CD1c-positive myeloid dendritic cell (primary cell): ENCODE measurements at regions not wholly inside any gene's neighbourhood (a gene's known extent, or its start where the extent isn't known, plus 50 kb on each side); places are given as distances from the start of the nearest gene placed in this dataset.
"Not testable (repeated sequence)": the region's sequence is repeated elsewhere in the genome, so short reads cannot be mapped to it uniquely, and the experiment has no call there.

Source experiments
- DNase-seq: peaks from one replicate; pipeline ENCODE4 v3.0.0-alpha.2; 2016; ENCODE audit errors: extremely low spot score

DNA sequence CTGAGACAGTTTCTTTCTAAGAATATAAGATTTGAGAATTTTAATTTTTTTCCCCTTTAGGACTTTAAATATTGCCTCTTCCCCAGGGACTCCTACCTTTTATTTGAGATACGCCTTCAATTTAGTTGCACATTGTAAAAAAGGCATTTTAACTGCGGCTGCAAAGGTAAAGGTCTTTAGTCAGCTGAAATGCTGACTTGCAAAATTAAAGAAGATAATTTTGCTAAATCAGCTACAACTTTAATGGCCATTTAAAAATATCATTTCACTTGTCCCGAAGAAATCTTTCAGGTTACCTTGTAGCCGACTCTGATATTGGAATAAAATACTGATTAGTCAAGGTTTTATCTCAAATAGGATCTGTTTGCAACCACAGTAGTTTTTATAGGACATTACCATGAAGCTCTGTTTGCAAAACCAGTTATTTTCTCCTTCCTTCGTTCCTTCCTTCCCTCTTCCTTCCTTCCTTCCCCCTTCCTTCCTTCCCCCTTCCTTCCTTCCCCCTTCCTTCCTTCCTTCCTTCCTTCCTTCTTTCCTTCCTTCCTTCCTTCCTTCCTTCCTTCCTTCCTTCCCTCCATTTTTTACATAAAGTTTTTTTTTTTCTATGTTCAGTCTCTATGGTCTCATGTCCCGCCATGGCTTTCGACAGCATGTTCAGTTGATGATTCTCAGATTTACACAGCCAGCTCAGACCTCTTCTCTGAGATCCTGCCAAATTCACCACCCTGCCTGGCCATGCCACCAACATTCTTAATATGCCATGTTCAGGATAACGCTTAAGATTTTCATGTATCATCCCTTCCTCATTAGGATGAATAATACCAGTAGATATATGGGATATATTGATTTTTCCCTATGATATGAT is 405.4 kb upstream of the PRKX start:
- DNase-seq = no peak

DNA sequence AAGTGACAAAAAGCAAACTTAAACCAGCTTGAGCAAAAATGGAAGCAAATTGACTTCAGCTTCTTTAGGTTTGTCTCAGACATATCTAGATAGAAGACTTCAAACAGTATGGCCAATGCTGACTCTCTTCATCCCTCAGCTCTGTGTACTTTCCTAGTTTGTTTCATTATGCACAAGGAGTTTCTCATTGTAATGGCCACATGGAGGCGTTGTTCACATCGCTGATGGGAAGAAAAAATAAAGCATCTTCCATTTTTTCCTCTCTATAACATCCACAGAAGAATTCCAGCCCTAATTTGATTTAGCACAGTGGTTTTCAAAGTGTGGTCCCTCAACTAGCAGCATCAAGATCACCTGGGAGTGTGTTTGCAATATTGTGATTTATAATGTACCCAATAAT is 397.5 kb upstream of the PRKX start:
- no peak for DNase-seq

DNA sequence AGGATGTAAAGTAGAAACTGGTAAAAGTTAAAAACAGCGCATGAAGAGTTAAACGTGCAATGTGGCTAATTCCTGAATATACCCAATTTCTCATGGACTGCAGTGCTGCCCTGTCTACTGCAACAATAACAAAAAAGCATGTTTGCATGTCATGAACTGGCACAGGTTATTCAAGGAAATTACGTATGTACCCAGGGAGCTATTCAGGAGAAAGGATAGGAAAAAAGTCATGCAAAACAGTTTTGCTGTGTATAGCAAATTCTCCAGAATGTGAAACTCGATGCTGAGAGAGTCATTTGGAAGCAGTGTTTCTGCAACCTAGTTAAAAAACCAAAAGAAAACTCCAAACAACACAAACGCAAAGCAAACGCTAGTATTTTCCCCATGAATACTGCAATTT is 381.5 kb upstream of the PRKX start:
- no peak for DNase-seq

DNA sequence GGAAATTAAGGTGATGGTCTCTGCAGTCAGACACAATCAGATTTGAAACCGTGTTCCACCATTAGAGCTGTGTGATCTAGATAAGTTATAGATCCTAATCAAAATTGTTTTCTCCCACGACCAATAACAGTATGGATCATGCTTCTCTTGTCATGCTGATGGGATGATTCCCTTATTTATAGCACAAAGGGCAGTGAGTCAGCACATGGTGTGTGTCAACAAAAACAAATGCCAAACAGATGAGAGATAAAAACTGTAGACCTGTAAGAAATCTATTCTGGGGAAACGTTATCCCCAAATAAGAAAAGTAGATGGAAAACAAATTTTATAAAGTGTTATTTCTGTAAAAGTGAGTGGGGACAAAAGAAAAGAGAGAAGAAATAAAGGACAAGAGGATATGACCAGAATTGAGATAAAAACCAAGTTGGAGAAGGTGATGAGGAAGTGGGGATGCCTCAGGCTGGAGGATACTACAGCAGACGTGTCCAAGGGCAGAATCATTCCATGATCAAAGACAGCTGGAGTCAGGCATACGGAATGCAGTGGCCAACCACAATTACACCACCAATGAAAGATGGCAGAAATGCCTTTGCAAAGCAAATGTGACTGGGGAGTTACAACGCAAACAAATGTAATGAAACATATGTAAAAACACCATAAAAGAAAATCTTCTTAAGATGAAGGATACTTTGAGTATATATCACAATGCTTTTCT is 377.8 kb upstream of the PRKX start:
- no peak for DNase-seq

DNA sequence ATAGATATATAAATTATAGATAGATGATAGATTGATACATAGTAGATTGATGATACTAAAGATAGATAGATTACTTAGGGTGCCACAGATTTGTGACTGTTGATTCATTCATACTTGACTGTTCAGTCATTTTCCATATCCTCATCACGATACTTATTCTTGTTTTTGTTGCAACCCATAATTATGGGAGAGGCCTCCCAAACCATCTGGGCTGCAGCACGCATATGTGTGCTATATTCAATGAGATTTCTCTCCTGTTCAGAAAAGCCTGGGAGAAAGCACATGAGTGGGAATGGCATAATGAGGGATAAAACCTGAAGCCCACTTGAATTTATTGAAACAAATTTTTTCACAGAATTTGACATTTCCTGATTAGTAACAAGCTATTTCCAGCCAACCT is 346.4 kb upstream of the PRKX start:
- no peak for DNase-seq

DNA sequence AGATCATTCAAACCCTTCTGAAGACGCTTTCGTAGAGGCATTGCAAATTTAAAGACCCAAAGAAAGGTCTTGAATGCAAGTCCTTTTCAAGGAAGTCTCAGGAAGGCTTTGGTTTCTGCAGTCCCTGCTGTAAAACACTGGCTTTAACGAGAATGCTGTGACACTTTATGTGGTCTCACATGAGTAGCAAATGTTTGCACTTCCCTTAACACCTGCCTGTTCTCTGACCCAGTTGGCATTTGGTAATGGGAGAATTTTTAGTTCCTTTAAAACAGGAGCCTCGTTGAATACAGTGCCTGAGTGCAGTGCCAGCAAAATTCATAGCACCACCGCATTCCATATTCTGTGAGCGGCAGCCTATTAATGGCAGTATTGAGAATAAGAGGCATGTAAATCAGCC is 330.5 kb upstream of the PRKX start:
- no peak for DNase-seq

DNA sequence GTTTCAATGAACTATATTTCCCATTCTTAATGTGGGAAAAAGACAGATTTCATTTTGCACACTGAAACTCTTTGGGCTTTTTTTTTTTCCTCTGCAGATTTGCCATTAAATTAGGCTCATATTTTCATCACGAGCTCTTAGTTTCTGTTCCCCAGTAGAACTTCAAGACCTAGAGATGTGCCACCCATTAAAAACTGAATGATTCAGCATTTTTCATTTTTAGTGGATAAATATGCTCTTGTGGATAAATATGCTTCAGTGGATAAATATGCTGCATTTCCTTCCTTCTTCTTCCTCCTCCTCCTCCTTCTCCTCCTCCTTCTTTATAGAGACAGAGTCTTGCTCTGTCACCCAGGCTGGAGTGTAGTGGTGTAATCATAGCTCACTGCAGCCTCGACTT is 322.4 kb upstream of the PRKX start:
- DNase-seq = no peak

DNA sequence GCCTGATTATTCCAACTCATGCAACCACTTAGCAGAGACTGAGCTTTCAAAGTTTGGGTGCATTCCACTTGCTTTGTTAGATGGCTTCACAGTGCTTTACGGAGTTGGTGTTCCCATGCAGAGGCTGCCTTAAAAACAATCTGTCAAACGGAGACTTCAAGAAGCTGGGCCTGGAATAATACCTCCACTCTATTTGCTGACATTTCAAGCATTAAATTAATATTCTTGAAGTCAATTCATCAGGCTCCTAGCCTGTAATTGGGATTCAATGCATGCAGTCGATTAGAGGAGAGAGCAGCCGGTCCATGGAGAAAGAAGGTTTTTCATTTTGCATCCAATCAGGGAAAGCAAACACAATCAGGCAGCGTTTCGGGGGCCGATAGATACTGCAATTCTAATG is 314.7 kb upstream of the PRKX start:
- DNase-seq = no peak

DNA sequence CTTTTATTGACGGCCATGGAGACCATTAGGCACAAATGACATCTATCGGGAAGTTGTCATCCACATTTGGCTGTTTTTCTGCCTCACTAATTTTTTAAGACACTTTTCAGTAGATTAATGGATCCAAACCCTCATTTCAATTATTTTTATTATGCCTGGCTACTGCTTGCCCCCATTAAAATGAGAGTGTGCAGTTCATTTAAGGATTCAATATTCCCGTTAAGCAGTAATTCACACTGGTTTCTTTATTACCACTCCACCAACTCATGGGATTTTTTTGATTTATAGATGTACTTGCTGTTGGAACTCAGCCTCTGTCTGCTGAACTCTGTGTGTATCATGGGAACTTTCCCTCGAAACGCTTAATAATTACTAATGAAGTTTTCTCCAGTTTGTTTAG is 291.8 kb upstream of the PRKX start:
- no peak for DNase-seq

DNA sequence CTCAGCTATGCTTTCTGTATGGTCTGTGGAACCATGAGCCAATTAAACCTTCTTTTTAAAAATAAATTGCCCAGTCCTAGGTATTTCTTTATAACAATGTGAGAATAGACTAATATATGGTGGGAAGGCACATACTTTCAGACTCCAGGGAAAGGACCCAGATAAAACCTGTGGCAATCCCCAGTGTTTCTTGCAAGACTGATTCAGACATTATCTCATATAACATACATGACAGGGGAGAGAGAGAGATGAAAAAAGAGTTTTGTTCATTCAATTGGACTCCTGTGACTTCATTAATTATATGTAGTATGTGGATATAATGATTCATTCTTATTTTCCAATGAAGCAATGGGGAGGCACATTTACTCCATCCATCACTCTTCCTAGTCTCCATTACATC is 291.4 kb upstream of the PRKX start:
- DNase-seq = no peak

DNA sequence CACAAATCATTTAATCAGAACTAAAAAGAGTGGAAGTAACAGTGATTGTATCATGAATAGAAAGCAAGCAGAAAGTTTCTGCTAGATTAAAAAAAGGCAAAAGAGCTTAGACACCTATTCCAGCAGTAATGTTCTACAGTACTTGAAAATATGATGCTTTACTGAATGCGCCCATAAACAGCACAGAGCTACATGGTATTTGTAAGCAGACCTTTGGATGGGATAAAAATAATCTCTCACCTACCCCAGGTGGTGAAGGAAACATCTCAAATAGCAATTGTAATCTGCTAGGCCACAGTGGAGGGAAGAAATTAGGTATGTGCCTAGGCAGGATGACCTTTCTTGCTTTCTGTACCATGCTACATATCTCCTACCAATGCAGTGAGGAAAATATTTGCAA is 280.9 kb upstream of the PRKX start:
- DNase-seq = no peak

DNA sequence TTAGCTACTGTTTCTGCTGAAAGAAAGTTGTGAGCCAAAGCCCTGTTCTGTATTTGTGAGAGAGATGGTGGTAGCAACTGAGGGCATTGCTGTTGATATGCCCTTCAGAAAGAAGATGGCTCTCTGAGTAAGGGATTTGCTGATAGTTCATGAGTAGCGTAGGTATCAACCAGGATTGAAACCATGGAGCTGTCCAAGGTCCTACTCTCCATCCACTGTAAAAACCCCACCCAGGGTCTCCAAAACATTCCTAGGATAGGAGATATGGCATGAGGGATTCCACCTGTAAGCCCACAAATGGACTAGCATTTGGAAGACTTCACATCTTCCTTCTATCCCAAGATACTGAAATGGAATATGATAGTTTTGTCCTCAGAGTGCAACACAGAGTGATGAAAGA is 277.1 kb upstream of the PRKX start:
- DNase-seq = no peak

DNA sequence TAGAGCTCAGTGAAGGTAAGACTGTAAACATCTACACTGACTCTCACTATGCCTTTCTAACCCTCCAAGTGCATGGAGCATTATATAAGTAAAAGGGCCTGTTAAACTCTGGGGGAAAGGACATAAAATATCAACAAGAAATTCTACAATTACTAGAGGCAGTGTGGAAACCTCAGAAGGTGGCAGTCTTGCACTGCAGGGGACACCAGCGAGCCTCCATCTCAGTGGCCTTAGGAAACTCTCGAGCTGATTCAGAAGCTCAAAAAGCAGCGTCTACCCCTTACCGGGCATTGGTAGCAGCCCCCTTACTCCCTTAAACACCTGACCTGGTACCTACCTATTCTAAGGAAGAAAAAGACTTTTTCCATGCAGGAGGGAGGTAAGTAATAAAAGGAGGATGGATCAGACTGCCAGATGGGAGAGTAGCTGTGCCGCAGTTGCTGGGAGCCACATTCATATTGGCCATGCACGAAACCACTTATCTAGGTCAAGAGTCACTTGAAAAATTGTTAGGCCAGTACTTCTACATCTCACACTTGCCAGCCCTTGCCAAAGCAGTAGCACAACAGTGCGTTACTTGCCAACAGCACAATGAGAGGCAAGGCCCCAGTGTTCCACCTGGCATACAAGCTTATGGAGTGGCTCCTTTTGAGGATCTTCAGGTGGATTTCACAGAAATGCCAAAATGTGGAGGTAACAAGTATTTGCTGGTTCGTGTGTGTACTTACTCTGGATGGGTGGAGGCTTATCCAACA is 258.8 kb upstream of the PRKX start:
- not testable (repeated sequence) for DNase-seq

DNA sequence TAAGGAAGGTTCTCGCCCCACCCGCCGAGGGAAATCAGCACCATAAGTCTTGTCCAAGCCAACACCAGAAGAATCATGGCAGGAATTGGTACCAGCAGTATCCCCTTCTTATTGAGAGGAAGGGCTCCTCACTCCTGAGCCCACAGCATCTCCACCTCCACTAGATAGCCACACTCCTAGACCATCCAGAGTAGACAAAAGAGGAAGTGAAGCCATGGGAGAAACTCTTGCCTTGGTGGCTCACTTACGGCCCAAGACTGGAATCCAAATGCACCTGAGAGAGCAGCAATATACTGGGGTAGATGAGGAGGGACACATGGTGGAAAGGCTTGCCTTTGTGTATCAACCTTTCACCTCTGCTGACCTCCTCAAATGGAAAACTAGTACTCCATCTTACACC is 255.3 kb upstream of the PRKX start:
- no peak for DNase-seq

DNA sequence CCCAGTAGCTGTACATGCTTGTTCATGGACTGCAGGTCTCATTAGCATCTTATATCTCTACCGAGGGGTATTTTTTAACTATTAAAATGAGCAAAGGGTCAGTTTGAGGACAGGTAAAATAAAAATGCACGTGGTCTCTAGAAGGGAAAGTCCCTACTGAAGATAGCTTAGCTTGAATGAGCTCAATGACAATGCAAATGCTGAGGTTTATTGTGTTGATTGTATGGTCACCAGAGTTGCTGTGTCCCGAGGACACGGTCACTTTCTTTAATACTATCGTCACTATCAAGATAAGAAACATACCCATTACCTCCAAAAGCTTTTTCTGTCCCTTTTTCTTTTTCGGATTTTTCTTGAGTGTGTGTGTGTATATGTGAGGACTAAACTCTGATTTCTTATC is 250.5 kb upstream of the PRKX start:
- DNase-seq = no peak

DNA sequence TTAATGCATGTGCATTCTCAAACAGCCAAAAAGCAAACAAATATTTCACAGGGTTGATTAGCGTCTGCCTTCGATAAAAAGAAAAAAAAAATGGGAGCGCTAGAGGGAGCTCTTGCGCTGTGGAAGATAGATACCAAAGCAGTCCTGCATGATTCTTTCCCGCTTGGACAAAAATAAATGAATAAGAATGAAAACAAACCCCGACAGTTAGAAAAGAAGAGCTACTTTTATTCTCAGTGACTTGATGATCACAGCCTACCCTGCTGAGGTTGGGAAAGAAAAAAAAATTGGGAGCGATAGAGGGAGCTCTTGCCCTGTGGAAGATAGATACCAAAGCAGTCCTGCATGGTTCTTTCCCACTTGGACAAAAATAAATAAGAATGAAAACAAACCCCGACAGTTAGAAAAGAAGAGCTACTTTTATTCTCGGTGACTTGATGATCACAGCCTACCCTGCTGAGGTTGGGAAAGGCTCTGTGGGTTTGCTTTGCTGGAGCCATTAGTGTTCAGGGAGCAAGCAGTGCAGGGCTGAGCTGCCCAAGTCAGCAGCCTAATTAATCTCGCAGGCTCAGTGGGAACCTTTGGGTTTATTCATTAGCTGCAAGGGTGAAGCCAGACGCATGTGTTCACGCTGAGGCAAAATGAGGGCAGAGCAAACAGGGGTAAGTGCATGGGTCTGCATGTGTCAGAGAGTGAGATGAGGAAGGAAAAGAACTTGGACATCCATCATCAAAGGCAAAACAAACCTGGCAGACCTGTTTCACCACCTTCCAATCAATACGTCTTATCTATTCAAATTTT is 249.3 kb upstream of the PRKX start:
- DNase-seq = peak; percentile 3

DNA sequence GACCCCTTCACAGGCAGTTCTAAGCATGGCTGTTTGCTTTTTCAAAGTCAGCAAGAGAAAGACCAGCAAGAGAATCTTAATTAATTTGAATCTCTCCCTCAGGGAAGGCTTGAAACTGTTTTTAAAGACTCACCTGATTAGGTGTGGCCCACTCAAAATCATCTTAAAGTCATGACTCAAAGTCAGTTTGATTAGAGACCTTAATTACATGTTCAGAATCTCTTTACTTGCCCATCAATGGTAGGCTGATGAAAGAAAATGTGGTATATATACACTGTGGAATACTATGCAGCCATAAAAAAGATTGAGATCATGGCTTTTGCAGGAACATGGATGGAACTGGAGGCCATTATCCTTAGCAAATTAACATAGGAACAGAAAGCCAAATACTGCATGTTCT is 247.5 kb upstream of the PRKX start:
- DNase-seq = no peak

DNA sequence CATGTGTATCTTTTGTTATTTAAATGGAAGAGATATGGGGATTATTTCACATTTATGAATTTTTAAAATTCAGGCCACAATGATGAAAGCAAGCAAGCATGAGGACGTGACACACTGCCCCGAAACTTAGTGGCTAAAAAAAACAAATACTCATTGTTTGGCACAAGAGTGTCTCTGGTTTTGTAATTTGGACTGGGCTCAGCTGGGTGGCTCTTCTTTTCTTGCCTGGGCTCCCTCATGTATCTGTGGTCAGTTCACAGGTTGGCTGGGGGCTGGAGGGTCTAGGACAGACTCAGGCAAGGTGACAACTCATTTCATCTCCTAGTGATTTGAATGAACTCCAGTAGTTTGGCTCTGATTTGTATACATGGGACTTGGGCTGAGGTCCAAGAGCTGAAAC is 238.4 kb upstream of the PRKX start:
- no peak for DNase-seq

DNA sequence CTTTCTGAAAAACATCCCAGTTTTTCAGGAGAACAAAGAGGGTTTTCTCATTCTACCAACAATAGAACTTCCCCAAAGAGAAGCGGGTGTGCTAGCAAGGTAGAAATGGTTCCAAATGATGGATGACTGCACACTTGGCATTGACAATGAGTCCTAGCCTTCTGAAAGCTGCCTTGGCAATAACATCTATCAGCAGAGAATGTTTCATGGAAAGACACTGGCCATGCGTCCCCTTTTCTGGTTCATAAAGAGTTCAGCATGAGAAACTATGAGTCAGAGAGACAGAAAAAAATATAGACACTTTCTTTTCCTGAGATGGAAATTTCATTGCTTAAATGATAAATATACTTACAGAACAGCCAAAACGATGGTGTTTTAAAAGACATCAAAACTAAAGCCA is 236.9 kb upstream of the PRKX start:
- DNase-seq = no peak

DNA sequence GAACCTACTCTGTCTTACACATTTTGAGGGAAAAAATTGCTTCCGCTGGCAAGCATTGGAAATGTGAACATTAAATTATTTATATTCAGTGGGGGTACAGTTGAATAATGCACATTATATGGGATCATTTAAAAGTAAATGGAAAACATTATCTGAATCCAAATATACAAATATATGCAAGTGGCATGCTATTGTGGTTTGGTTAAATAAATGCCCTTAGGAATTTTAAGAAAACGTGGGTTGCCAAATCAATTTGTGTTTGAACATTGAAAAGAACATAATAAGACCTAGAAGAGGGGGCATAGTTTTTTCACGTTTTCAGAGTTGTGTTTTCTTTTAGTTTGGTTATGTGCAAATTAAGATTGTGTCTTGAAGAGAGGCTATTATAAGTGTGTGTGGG is 230.5 kb upstream of the PRKX start:
- no peak for DNase-seq

DNA sequence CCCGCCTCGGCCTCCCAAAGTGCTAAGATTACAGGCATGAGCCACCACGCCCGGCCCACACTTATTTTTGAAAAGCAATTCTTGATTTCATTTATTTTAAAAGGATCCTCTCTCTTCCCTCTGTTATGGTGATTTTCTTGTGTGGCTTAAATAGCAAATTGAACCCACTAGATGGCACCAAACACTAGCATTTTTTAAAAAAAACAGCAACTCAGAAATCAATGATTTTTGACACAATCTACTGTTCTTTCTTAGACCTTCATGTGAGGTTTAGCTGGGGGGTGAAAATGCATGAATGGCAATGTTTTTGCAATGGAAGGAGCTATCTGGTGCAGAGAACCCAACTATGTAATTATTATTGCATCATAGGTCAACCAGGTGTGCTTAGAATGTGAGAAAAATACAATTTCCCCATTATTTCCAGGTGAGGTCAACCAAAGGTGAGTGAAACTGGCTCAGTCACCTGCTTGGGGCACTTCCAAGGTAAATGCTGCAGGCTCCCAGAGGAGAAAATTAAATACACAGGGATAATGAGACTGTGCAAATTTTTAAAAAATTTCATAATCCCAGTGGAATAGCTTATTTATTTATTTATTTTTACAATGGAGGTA is 226.7 kb upstream of the PRKX start:
- no peak for DNase-seq

DNA sequence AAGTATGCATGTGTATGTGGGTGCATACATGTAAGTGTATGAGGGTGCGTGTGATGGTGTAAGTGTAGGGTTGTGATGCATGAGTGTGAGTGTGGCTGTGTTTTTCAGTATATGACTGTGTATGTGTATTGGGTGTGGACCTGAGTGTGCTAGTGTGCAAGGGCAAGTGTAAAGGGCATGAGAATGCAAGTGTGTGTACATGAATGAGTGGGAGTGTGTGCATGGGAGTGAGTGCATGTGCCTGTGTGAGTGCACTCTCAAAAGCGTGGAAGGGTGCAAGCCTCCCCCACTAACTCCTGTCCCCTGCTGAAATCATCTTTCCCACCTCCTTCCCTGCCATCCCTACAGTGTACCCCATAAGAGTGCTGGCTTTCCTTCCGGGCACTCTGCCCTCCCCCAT is 225.1 kb upstream of the PRKX start:
- DNase-seq = no peak
